Ectodermal cell (in vitro differentiated cells): ENCODE measurements at regions not wholly inside any gene's neighbourhood (a gene's known extent, or its start where the extent isn't known, plus 50 kb on each side); places are given as distances from the start of the nearest gene placed in this dataset.

ENCODE experiments used
- H3K27ac ChIP-seq: 2 replicates; pipeline ENCODE4 v1.7.0; 2013; ENCODE audit warnings: mild to moderate bottlenecking, low read depth, low read length; ENCODE audit not compliant: insufficient read depth, poor library complexity, severe bottlenecking
- H3K27me3 ChIP-seq: 2 replicates; pipeline ENCODE4 v1.7.0; 2013; ENCODE audit warnings: mild to moderate bottlenecking, low read length; ENCODE audit not compliant: insufficient read depth, control insufficient read depth, poor library complexity, severe bottlenecking
- H3K36me3 ChIP-seq: one replicate; pipeline ENCODE4 v1.7.0; 2013; ENCODE audit warnings: low read length; ENCODE audit not compliant: control insufficient read depth, insufficient read depth
- H3K4me1 ChIP-seq: one replicate; pipeline ENCODE4 v1.7.0; 2013; ENCODE audit warnings: low read length; ENCODE audit not compliant: control insufficient read depth, insufficient read depth
- H3K4me3 ChIP-seq: 2 replicates; pipeline ENCODE4 v1.7.0; 2013; ENCODE audit warnings: low read depth, low read length, control low read depth; ENCODE audit not compliant: insufficient read depth
- H3K9me3 ChIP-seq: 2 replicates; pipeline ENCODE4 v1.7.0; 2013; ENCODE audit warnings: mild to moderate bottlenecking, low read length, moderate library complexity; ENCODE audit not compliant: control insufficient read depth
- WGBS, 2 experiments: methylation state at CpG; one replicate each; pipeline ENCODE4 v1.1.7; 2013; ENCODE audit warnings: missing lambda C conversion rate in 2 of 2; 5-methylcytosine and 5-hydroxymethylcytosine counted together

- H3K27me3 ChIP-seq: no peaks in the 10 kb centered on the region
- 92 to 95% methylated on average over 6 of the region's 6 CpGs for WGBS, 2 experiments
- no peaks in the 10 kb centered on the region for H3K4me1 ChIP-seq
- no peak overlapping the region for H3K27ac ChIP-seq
- no peak overlapping the region for H3K4me3 ChIP-seq
- no peaks in the 10 kb centered on the region for H3K36me3 ChIP-seq
- H3K9me3 ChIP-seq: no peaks in the 10 kb centered on the region
Observed at GRCh38 chr1:208748387-208749165, 504.4 kb upstream of the PLXNA2 start.

GRCh38 chr1:208756339-208756981 lies 512.3 kb upstream of the PLXNA2 start:
- Histone ChIP-seq H3K27me3 (no peaks in the 10 kb centered on the region), H3K9me3 (no peaks in the 10 kb centered on the region), H3K4me1 (no peaks in the 10 kb centered on the region), H3K27ac (no peak overlapping the region), H3K4me3 (no peak overlapping the region), H3K36me3 (no peaks in the 10 kb centered on the region)
- WGBS, 2 experiments: 92 to 94% methylated on average over 6 of the region's 6 CpGs

GRCh38 chr1:208757846-208758245 lies 513.7 kb upstream of the PLXNA2 start:
- no peaks in the 10 kb centered on the region for H3K36me3 ChIP-seq
- no peaks in the 10 kb centered on the region for H3K4me1 ChIP-seq
- H3K9me3 ChIP-seq: no peaks in the 10 kb centered on the region
- no peak overlapping the region for H3K27ac ChIP-seq
- 87 to 94% methylated on average over 1 of the region's 1 CpG for WGBS, 2 experiments
- no peak overlapping the region for H3K4me3 ChIP-seq
- no peaks in the 10 kb centered on the region for H3K27me3 ChIP-seq

- H3K4me1 ChIP-seq: no peaks in the 10 kb centered on the region
- H3K9me3 ChIP-seq: no peaks in the 10 kb centered on the region
- no peak overlapping the region for H3K27ac ChIP-seq
- H3K36me3 ChIP-seq: no peaks in the 10 kb centered on the region
- no peaks in the 10 kb centered on the region for H3K27me3 ChIP-seq
- no peak overlapping the region for H3K4me3 ChIP-seq
Observed at GRCh38 chr1:208759255-208759654, 515.1 kb upstream of the PLXNA2 start.

GRCh38 chr1:208763971-208764370 lies 519.8 kb upstream of the PLXNA2 start:
- Histone ChIP-seq H3K27me3 (no peaks in the 10 kb centered on the region), H3K9me3 (no peaks in the 10 kb centered on the region), H3K27ac (no peak overlapping the region), H3K4me1 (no peaks in the 10 kb centered on the region), H3K4me3 (no peak overlapping the region), H3K36me3 (no peaks in the 10 kb centered on the region)
- WGBS, 2 experiments: 78 to 94% methylated on average over 1 to 2 of the region's 2 CpGs

- no peaks in the 10 kb centered on the region for H3K27me3 ChIP-seq
- 91 to 93% methylated on average over 4 of the region's 4 CpGs for WGBS, 2 experiments
Observed at GRCh38 chr1:208766832-208767231, 522.6 kb upstream of the PLXNA2 start.

GRCh38 chr1:208767816-208768215 lies 523.6 kb upstream of the PLXNA2 start:
- WGBS, 2 experiments: 91 to 97% methylated on average over 3 of the region's 3 CpGs
- Histone ChIP-seq H3K36me3 (no peaks in the 10 kb centered on the region), H3K27me3 (no peaks in the 10 kb centered on the region), H3K4me1 (no peaks in the 10 kb centered on the region), H3K9me3 (no peaks in the 10 kb centered on the region), H3K27ac (no peak overlapping the region), H3K4me3 (no peak overlapping the region)

More at GRCh38 chr1:208766832-208767231, 522.6 kb upstream of the PLXNA2 start:
- H3K4me1 ChIP-seq: no peaks in the 10 kb centered on the region
- H3K27ac ChIP-seq: no peak overlapping the region
- no peaks in the 10 kb centered on the region for H3K36me3 ChIP-seq
- H3K9me3 ChIP-seq: no peaks in the 10 kb centered on the region
- no peak overlapping the region for H3K4me3 ChIP-seq

- Histone ChIP-seq H3K36me3 (no peaks in the 10 kb centered on the region), H3K9me3 (no peaks in the 10 kb centered on the region), H3K4me1 (no peaks in the 10 kb centered on the region), H3K4me3 (no peak overlapping the region), H3K27ac (no peak overlapping the region), H3K27me3 (no peaks in the 10 kb centered on the region)
- 93 to 94% methylated on average over 4 of the region's 4 CpGs for WGBS, 2 experiments
Observed at GRCh38 chr1:208772891-208773290, 528.7 kb upstream of the PLXNA2 start.

GRCh38 chr1:208775841-208776240 lies 531.7 kb upstream of the PLXNA2 start:
- H3K27me3 ChIP-seq: no peaks in the 10 kb centered on the region
- H3K36me3 ChIP-seq: no peaks in the 10 kb centered on the region
- no peak overlapping the region for H3K27ac ChIP-seq
- no peaks in the 10 kb centered on the region for H3K9me3 ChIP-seq
- H3K4me1 ChIP-seq: peaks cover 3% of the 10 kb centered on the region
- no peak overlapping the region for H3K4me3 ChIP-seq
- 93 to 96% methylated on average over 3 of the region's 3 CpGs for WGBS, 2 experiments

GRCh38 chr1:208778417-208778816 lies 534.2 kb upstream of the PLXNA2 start:
- Histone ChIP-seq H3K27ac (no peak overlapping the region), H3K4me3 (no peak overlapping the region)
- WGBS, 2 experiments: 94 to 97% methylated on average over 6 of the region's 6 CpGs

More at GRCh38 chr1:208778417-208778816, 534.2 kb upstream of the PLXNA2 start:
- Histone ChIP-seq H3K27me3 (no peaks in the 10 kb centered on the region), H3K4me1 (peaks cover 20% of the 10 kb centered on the region), H3K9me3 (no peaks in the 10 kb centered on the region), H3K36me3 (no peaks in the 10 kb centered on the region)
